ENCODE measurements at regions not wholly inside any gene's neighbourhood (a gene's known extent, or its start where the extent isn't known, plus 50 kb on each side); places are given as distances from the start of the nearest gene placed in this dataset.

DNA sequence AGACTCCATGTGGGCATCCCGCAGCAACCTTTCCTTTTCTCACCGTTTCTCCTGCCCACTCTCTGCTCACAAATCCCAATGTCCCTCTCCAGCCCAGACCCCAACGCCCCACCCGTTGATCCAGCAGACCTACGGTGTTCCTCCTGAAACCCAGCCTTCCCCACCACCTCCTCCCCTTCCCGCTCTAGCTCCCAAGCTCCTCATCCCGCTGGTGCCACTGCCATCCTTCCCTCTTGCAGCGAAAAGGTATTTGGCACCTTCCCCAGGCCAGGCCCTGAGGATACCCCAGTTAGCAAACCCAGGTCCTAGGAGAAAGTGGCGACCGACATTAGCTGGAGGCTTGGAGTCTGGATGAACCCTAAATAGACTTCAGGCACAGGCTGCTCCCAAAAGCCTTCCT, 84.0 kb upstream of the RTL6 start:
- Histone ChIP-seq H3K9me3 (ENCODE audit: low read depth, low read length, poor library complexity, severe bottlenecking) (no peaks in the 10 kb centered on the region), H3K27me3 (replicated peaks; ENCODE audit: insufficient read depth, low read depth, low read length, poor library complexity) (no peaks in the 10 kb centered on the region), H3K36me3 (ENCODE audit: insufficient read depth, low read length, poor library complexity, severe bottlenecking) (no peaks in the 10 kb centered on the region), H3K4me1 (ENCODE audit: insufficient read depth, low read length, poor library complexity, severe bottlenecking) (no peaks in the 10 kb centered on the region), H3K27ac (ENCODE audit: low read depth, low read length, poor library complexity, severe bottlenecking) (no peak overlapping the region), H3K4me3 (ENCODE audit: low read depth, low read length, poor library complexity, severe bottlenecking) (no peak overlapping the region)
- TF ChIP-seq CTCF (conservative IDR thresholded peaks at IDR 0.05; ENCODE audit: low read depth, low read length) (no peak), EZH2 (IDR thresholded peaks at IDR 0.05; ENCODE audit: borderline replicate concordance, low read depth, low read length, poor library complexity, severe bottlenecking) (no peak)
- intact Hi-C loops (cut with micrococcal nuclease; ENCODE audit: unreplicated experiment), result no loop called here
- BruUV-seq (replicated peaks), result no TSS peak
- no peak for DNase-seq (ENCODE audit: low spot score)
- POLR2A ChIA-PET (ENCODE audit: low non-redundant PET), result interaction anchor here (0.6 kb wide), 1 partner anchor 21 kb away, joined by 3 read pairs; no protein-coding TSS in a partner anchor
- CTCF ChIA-PET, result no interaction called here

DNA sequence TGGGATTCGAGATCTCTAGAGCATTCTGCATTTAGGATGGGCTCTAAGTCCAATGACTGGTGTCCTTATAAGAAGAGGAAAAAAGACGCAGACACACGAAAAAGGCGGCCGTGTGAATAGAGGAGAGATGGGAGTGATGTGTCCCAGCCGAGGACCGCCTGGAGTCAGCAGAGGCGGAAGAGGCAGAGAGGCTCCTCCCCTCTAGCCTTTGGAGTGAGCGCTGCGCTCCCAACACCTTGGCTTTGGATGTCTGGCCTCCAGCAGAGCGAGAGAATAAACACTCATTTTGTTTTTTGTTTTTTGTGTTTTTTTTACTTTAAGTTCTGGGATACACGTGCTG, 83.0 kb upstream of the RTL6 start:
- BruUV-seq (replicated peaks), result no TSS peak
- no peak overlapping the region for H3K4me3 ChIP-seq (ENCODE audit: low read depth, low read length, poor library complexity, severe bottlenecking)
- H3K36me3 ChIP-seq (ENCODE audit: insufficient read depth, low read length, poor library complexity, severe bottlenecking), result no peaks in the 10 kb centered on the region
- no peaks in the 10 kb centered on the region for H3K9me3 ChIP-seq (ENCODE audit: low read depth, low read length, poor library complexity, severe bottlenecking)
- DNase-seq (ENCODE audit: low spot score), result no peak
- ChIA-PET POLR2A (ENCODE audit: low non-redundant PET) (no interaction called here), CTCF (no interaction called here)
- no peaks in the 10 kb centered on the region for H3K27me3 ChIP-seq (replicated peaks; ENCODE audit: insufficient read depth, low read depth, low read length, poor library complexity)
- no peaks in the 10 kb centered on the region for H3K4me1 ChIP-seq (ENCODE audit: insufficient read depth, low read length, poor library complexity, severe bottlenecking)
- H3K27ac ChIP-seq (ENCODE audit: low read depth, low read length, poor library complexity, severe bottlenecking), result no peak overlapping the region
- intact Hi-C loops (cut with micrococcal nuclease; ENCODE audit: unreplicated experiment), result no loop called here
- TF ChIP-seq CTCF (conservative IDR thresholded peaks at IDR 0.05; ENCODE audit: low read depth, low read length) (no peak), EZH2 (IDR thresholded peaks at IDR 0.05; ENCODE audit: borderline replicate concordance, low read depth, low read length, poor library complexity, severe bottlenecking) (no peak)

DNA sequence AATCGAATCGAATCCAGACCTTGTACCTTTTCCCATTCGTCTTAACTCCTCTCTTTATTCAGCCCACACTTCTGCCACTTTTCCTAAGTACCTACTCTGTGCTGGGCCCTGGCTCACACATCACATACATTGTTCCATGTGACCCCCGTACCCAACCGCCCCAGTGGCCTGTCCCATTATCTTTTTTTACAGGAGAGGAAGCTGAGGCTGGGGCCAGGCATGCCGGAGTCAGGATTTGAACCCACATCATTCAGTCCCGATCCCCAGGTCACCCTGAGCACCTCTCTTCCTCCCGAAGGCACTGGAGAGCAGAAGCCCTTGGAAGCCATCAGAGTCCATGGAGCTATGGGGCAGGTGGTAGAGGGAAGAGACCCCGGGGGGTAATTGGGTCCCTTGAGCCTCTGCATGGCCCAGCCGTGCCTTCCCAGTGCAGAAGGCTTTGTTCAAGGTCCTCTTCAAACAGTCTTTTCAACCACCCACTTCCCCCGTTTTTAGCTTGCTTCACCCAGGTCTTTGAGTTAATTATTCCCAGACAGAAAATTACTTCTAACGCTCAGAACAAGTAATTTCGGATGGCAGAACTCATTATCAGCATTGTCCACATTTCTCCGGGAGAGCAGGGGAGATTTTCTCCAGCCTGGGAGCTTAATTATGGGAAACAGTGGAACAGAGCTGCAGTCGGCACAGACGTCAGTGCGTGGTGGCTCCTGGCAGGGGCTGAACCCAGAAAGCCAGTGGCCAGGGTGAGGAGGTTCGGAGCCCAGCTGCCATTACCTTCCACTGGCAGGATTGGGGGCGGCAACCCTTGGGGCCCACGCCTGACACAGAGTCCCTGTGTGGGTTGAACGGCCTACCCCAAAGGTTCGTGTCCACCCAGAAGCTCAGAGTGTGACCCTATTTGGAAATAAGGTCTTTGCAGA, 82.4 kb upstream of the RTL6 start:
- Histone ChIP-seq H3K4me3 (ENCODE audit: low read depth, low read length, poor library complexity, severe bottlenecking) (no peak overlapping the region), H3K36me3 (ENCODE audit: insufficient read depth, low read length, poor library complexity, severe bottlenecking) (no peaks in the 10 kb centered on the region), H3K4me1 (ENCODE audit: insufficient read depth, low read length, poor library complexity, severe bottlenecking) (no peaks in the 10 kb centered on the region), H3K27me3 (replicated peaks; ENCODE audit: insufficient read depth, low read depth, low read length, poor library complexity) (no peaks in the 10 kb centered on the region), H3K27ac (ENCODE audit: low read depth, low read length, poor library complexity, severe bottlenecking) (no peak overlapping the region), H3K9me3 (ENCODE audit: low read depth, low read length, poor library complexity, severe bottlenecking) (no peaks in the 10 kb centered on the region)
- intact Hi-C loops (cut with micrococcal nuclease; ENCODE audit: unreplicated experiment), result no loop called here
- no TSS peak for BruUV-seq (replicated peaks)
- CTCF ChIA-PET, result no interaction called here
- POLR2A ChIA-PET (ENCODE audit: low non-redundant PET), result no interaction called here
- TF ChIP-seq EZH2 (IDR thresholded peaks at IDR 0.05; ENCODE audit: borderline replicate concordance, low read depth, low read length, poor library complexity, severe bottlenecking) (no peak), CTCF (conservative IDR thresholded peaks at IDR 0.05; ENCODE audit: low read depth, low read length) (no peak)
- no peak for DNase-seq (ENCODE audit: low spot score)

All from A673 (cell line).